HTR-8/SVneo (cell line): ENCODE measurements at regions not wholly inside any gene's neighbourhood (a gene's known extent, or its start where the extent isn't known, plus 50 kb on each side); places are given as distances from the start of the nearest gene placed in this dataset.

ENCODE experiments used
- DNase-seq: peaks from one replicate; pipeline ENCODE4 v3.0.0; 2011; ENCODE audit warnings: low spot score, mixed read lengths; ENCODE audit not compliant: insufficient read length
- FAIRE-seq: peaks from 2 replicates; lab custom pipeline; 2011; peaks lifted over from hg19 to GRCh38; lab: Jason Lieb, UNC

GRCh38 chr1:60428127-60428526 lies 354.6 kb upstream of the C1orf87 start:
- DNase-seq (no peak), FAIRE-seq (no peak)

GRCh38 chr1:60427701-60428100 lies 354.1 kb upstream of the C1orf87 start:
- no peak for DNase-seq

GRCh38 chr1:60427194-60427593 lies 353.6 kb upstream of the C1orf87 start:
- no peak for FAIRE-seq
- DNase-seq, result no peak

More at GRCh38 chr1:60427701-60428100, 354.1 kb upstream of the C1orf87 start:
- FAIRE-seq, result no peak

GRCh38 chr1:60425528-60425927 lies 352.0 kb upstream of the C1orf87 start:
- no peak for FAIRE-seq
- DNase-seq, result no peak

- FAIRE-seq, result no peak
Measured at GRCh38 chr1:60423146-60423780, 349.7 kb upstream of the C1orf87 start.

GRCh38 chr1:60421965-60422364 lies 348.4 kb upstream of the C1orf87 start:
- no peak for DNase-seq
- FAIRE-seq, result no peak

More at GRCh38 chr1:60423146-60423780, 349.7 kb upstream of the C1orf87 start:
- no peak for DNase-seq

- DNase-seq, result no peak
- no peak for FAIRE-seq
Measured at GRCh38 chr1:60419023-60419422, 345.5 kb upstream of the C1orf87 start.

- FAIRE-seq (no peak), DNase-seq (no peak)
Measured at GRCh38 chr1:60415696-60416095, 342.1 kb upstream of the C1orf87 start.

GRCh38 chr1:60413091-60413490 lies 339.5 kb upstream of the C1orf87 start:
- DNase-seq (no peak), FAIRE-seq (no peak)

- DNase-seq (no peak), FAIRE-seq (no peak)
Measured at GRCh38 chr1:60411591-60411990, 338.0 kb upstream of the C1orf87 start.

- FAIRE-seq (no peak), DNase-seq (no peak)
Measured at GRCh38 chr1:60402816-60403215, 329.2 kb upstream of the C1orf87 start.

GRCh38 chr1:60402216-60402615 lies 328.6 kb upstream of the C1orf87 start:
- DNase-seq, result no peak
- no peak for FAIRE-seq

GRCh38 chr1:60394436-60394835 lies 320.9 kb upstream of the C1orf87 start:
- DNase-seq, result no peak
- no peak for FAIRE-seq

- no peak for DNase-seq
- no peak for FAIRE-seq
Measured at GRCh38 chr1:60390593-60391282, 317.2 kb upstream of the C1orf87 start.

GRCh38 chr1:60388092-60388987 lies 314.8 kb upstream of the C1orf87 start:
- DNase-seq (no peak), FAIRE-seq (no peak)

- FAIRE-seq, result no peak
- no peak for DNase-seq
Measured at GRCh38 chr1:60387175-60387574, 313.6 kb upstream of the C1orf87 start.

GRCh38 chr1:60386249-60386648 lies 312.7 kb upstream of the C1orf87 start:
- DNase-seq, result no peak
- no peak for FAIRE-seq

GRCh38 chr1:60376196-60376595 lies 302.6 kb upstream of the C1orf87 start:
- DNase-seq, result no peak
- no peak for FAIRE-seq

- FAIRE-seq (no peak), DNase-seq (no peak)
Measured at GRCh38 chr1:60374537-60374936, 301.0 kb upstream of the C1orf87 start.

GRCh38 chr1:60367532-60367931 lies 294.0 kb upstream of the C1orf87 start:
- DNase-seq (no peak), FAIRE-seq (no peak)

GRCh38 chr1:60359431-60359830 lies 285.9 kb upstream of the C1orf87 start:
- no peak for FAIRE-seq
- no peak for DNase-seq
